Right atrium auricular region (tissue), 2 donors: ENCODE measurements at regions not wholly inside any gene's neighbourhood (a gene's known extent, or its start where the extent isn't known, plus 50 kb on each side); places are given as distances from the start of the nearest gene placed in this dataset.

Experiments used
- DNase-seq: peaks from one replicate; pipeline ENCODE4 v3.0.0-alpha.2; 2019; ENCODE audit warnings: low spot score
- H3K27ac ChIP-seq, 2 donors: fragments of 200-600 bp; sonication (generic); 1 replicate in 1 of 2; 2 replicates in 1 of 2; pipeline ENCODE4 v1.5.1; 2016 to 2019
- H3K27me3 ChIP-seq, 2 donors: fragments of 200-600 bp; sonication (generic); one replicate each; pipeline versions ENCODE4 v1.5.1 to v1.6.0; 2017 to 2019
- H3K36me3 ChIP-seq: fragments of 200-600 bp; sonication (generic); one replicate; pipeline ENCODE4 v1.5.1; 2016
- H3K4me1 ChIP-seq, 2 donors: fragments of 200-600 bp; sonication (generic); one replicate each; pipeline versions ENCODE4 v1.5.1 to v1.6.0; 2017 to 2019
- H3K4me3 ChIP-seq, 2 donors: fragments of 200-600 bp; sonication (generic); 1 replicate in 1 of 2; 2 replicates in 1 of 2; pipeline ENCODE4 v1.5.1; 2017 to 2019; ENCODE audit warnings: mild to moderate bottlenecking in 1 of 2, moderate library complexity in 1 of 2
- H3K9me3 ChIP-seq, 2 donors: fragments of 200-600 bp; sonication (generic); one replicate each; pipeline ENCODE4 v1.5.1; 2019
- TF ChIP-seq, protein P1 (sequence below), 2 donors: fragments of 200-600 bp; sonication (generic); IDR thresholded peaks; one replicate each; pipeline ENCODE4 v1.5.1; 2019; ENCODE audit warnings: antibody characterized with exemption in 2 of 2

DNA sequence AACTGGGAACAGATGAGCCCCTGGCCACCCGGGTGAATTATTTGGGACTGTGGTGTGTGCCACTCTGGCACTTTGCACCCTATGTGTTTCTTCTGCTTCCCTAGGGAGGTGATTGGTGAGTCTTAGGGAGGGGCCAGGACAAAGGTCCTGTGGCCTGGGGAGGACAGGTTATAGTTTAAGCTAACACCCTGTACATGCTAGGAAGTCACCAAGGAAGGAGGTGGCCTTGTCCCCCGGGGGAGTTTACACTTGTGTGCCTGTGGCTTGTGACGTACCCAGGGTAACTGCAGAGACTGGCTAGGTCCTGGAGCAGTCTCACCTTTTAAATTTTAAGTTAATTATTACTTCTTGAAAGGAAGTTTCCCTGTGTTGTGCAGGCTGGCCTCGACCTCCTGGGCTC lies 196.2 kb downstream of the BAMBI start:
- H3K4me3 ChIP-seq: no peak overlapping the region
- H3K27ac ChIP-seq: no peak overlapping the region
- no peaks in the 10 kb centered on the region for H3K9me3 ChIP-seq
- no peak for DNase-seq
- TF ChIP-seq, protein P1, sequence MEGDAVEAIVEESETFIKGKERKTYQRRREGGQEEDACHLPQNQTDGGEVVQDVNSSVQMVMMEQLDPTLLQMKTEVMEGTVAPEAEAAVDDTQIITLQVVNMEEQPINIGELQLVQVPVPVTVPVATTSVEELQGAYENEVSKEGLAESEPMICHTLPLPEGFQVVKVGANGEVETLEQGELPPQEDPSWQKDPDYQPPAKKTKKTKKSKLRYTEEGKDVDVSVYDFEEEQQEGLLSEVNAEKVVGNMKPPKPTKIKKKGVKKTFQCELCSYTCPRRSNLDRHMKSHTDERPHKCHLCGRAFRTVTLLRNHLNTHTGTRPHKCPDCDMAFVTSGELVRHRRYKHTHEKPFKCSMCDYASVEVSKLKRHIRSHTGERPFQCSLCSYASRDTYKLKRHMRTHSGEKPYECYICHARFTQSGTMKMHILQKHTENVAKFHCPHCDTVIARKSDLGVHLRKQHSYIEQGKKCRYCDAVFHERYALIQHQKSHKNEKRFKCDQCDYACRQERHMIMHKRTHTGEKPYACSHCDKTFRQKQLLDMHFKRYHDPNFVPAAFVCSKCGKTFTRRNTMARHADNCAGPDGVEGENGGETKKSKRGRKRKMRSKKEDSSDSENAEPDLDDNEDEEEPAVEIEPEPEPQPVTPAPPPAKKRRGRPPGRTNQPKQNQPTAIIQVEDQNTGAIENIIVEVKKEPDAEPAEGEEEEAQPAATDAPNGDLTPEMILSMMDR (IDR thresholded peaks at IDR 0.05): no peak
- no peaks in the 10 kb centered on the region for H3K27me3 ChIP-seq
- H3K4me1 ChIP-seq: no peaks in the 10 kb centered on the region
- no peaks in the 10 kb centered on the region for H3K36me3 ChIP-seq

DNA sequence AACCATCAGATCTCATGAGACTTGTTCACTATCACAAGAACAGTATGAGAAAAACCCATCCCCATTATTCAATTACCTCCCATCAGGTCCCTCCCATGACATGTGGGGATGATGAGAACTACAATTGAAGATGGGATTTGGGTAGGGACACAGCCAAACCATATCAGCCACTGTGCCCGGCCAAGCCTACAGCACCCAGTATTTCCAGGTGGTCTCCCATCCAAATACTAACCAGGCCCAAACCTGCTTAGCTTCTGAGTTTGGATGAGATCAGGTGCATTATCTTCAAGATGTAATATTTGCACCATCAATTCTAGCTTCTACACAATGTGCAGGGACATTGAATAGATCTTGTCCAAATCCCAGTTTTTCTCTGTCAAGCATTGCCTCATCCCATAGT lies 196.9 kb downstream of the BAMBI start:
- TF ChIP-seq, protein P1 (IDR thresholded peaks at IDR 0.05): no peak
- Histone ChIP-seq H3K36me3 (no peaks in the 10 kb centered on the region), H3K4me3 (no peak overlapping the region), H3K27ac (no peak overlapping the region), H3K9me3 (no peaks in the 10 kb centered on the region), H3K27me3 (no peaks in the 10 kb centered on the region), H3K4me1 (no peaks in the 10 kb centered on the region)
- no peak for DNase-seq

DNA sequence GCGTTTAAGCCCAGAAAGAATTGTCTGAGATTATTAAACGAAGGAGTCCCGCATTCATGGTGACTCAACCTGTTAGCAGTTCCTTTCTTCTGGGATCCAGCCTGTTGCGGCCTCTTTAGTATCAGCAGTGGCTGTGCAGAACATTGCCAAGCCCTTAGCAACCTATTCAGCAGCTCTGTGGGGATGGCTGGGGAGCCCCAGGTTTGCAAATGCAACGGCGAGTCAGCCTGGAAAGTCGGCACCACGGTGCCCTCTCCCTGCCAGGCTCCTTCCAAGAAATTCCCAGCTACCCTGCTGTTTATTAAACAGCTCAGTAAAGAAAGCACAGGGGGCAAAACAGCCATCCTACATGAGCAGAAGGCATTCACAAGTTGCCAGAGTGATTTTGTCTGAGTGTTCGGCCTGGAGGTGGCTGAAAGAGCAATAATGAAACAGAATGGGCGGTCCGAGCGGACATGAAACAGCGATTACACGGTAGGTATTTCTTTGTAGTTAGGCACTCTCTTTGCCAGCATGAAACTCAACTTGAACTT lies 198.3 kb downstream of the BAMBI start:
- DNase-seq: no peak

DNA sequence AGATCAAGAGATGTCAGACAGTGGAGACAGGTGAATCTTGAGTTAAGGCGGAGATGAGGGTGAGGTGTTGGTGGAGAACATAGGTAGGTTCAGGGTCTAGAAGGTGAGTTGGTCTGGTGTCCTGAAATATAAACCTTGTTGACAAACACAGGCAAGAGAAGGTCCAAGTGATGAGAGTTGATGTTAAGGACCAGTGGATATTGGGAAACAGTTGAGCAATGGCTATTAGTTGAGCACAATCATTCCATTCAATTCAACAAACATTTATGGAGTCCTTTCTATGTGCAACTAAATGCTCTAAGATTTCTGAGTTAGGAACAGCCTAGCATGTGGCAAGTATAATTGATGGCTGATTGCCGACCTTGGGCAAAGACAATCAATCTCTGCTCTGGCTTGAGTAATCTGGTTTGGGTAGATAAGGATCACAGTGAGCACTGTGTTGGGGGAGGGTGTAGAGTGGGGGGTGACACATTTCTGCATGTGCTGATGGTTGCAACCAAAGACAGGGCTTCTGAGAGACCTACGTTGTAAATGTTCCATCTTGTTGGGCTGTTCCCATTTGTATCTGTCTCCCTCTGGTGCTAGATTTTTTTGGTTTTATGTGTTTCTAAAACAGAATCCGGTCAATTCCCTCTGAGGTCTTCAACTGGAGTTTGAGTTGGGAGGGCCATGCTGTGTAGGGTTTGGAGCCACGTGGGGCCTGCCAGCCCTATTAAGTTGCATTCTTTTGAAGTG lies 201.1 kb downstream of the BAMBI start:
- H3K27me3 ChIP-seq: no peaks in the 10 kb centered on the region
- no peaks in the 10 kb centered on the region for H3K9me3 ChIP-seq
- H3K27ac ChIP-seq: no peak overlapping the region
- no peak for DNase-seq
- TF ChIP-seq, protein P1 (IDR thresholded peaks at IDR 0.05): no peak
- no peak overlapping the region for H3K4me3 ChIP-seq
- H3K4me1 ChIP-seq: peaks cover 0 to 17% of the 10 kb centered on the region in 2 donors
- no peaks in the 10 kb centered on the region for H3K36me3 ChIP-seq

More for the DNA sequence above, 198.3 kb downstream of the BAMBI start:
- H3K4me3 ChIP-seq: no peak overlapping the region
- H3K27me3 ChIP-seq: no peaks in the 10 kb centered on the region
- no peaks in the 10 kb centered on the region for H3K36me3 ChIP-seq
- TF ChIP-seq, protein P1 (IDR thresholded peaks at IDR 0.05): no peak
- H3K4me1 ChIP-seq: peaks cover 0 to 11% of the 10 kb centered on the region in 2 donors
- no peaks in the 10 kb centered on the region for H3K9me3 ChIP-seq
- H3K27ac ChIP-seq: no peak overlapping the region

DNA sequence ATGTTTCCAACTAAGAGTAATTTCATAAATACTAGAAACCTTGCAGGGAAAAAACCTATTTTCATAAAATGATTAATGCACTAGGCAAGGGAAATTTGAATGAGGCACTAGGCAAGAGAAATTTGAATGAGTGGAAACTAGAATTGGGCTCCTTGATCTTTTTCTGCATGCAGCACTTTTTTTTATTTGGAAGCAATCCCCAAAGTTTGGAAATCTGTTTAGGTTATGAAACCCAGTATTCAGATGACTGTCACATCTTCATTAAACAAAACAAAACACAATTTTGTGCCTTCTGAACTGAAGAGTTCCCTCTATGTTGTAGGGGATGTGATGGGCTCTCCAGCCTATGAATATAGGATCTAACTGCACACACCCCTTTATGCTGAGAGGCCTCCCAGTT lies 201.9 kb downstream of the BAMBI start:
- Histone ChIP-seq H3K4me3 (no peak overlapping the region), H3K27me3 (no peaks in the 10 kb centered on the region), H3K36me3 (no peaks in the 10 kb centered on the region), H3K27ac (peak overlapping the region; percentile 63), H3K9me3 (no peaks in the 10 kb centered on the region), H3K4me1 (peaks cover 0 to 17% of the 10 kb centered on the region in 2 donors)
- no peak for DNase-seq
- TF ChIP-seq, protein P1 (IDR thresholded peaks at IDR 0.05): no peak
